Activated CD8-positive, alpha-beta memory T cell treated with anti-CD3 and anti-CD28 coated beads for 1 hour (primary cell): ENCODE measurements at regions not wholly inside any gene's neighbourhood (a gene's known extent, or its start where the extent isn't known, plus 50 kb on each side); places are given as distances from the start of the nearest gene placed in this dataset.
"Not testable (repeated sequence)": the region's sequence is repeated elsewhere in the genome, so short reads cannot be mapped to it uniquely, and the experiment has no call there.

ENCODE experiments used
- DNase-seq, 2 donors: peaks; one replicate each; pipeline ENCODE4 v3.0.0-alpha.2; 2020; ENCODE audit warnings: low read depth in 1 of 2; ENCODE audit errors: extremely low read depth in 1 of 2

- no peak for DNase-seq
Measured at GRCh38 chr3:153369561-153370374, 207.7 kb downstream of the RAP2B start.

- no peak for DNase-seq
Measured at GRCh38 chr3:153370680-153371079, 208.7 kb downstream of the RAP2B start.

GRCh38 chr3:153372326-153372725, 210.3 kb downstream of the RAP2B start:
- DNase-seq = no peak

- DNase-seq = no peak
Measured at GRCh38 chr3:153373606-153374005, 211.6 kb downstream of the RAP2B start.

DNA sequence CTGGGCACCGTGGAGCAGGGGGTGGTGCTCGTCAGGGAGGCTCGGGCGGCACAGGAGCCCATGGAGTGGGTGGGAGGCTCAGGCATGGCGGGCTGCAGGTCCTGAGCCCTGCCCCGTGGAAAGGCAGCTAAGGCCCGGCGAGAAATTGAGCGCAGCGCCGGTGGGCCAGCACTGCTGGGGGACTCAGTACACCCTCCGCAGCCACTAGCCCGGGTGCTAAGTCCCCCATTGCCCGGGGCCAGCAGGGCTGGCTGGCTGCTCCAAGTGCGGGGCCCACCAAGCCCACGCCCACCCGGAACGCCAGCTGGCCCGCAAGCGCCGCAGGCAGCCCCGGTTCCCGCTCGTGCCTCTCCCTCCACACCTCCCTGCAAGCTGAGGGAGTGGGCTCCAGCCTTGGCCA, 216.3 kb downstream of the RAP2B start:
- not testable (repeated sequence) for DNase-seq

DNA sequence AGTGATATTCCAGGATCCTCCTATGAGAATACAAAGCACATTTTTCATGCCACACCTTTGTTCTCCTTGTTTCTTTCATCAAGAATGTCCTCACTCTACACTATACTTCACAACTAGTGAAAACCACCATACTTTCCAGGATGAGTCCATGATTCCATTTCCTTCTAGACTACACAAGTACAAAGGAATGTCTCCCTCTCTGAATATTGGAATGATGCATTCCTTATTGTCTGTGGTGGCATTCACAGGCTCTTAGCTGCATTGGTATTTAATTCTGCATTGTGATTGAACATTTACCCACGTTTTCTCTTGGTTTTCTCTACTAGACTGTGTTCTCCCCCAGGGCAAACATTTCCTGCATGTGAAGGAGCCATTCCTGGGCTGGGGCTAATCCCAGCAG, 217.5 kb downstream of the RAP2B start:
- DNase-seq = no peak

DNA sequence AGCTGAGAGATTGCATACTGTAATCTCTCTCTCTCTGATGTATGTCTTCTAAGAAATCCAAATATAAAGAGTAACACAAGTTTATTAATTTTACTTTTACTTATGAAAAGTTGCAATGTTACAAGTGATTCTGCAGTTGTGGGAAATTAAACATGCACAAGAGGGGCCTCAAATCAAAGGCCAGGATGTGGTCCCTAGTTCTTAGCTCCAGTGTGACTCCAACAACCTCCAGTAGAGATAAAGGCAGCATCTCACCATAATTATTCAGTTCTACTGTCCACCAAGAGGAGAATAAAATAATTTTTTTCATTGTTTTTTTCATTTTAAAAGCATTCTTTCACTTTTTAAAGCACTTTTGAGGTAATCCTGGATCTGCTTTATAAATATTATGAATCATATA, 223.3 kb downstream of the RAP2B start:
- no peak for DNase-seq

GRCh38 chr3:153392363-153392762, 230.3 kb downstream of the RAP2B start:
- no peak for DNase-seq

GRCh38 chr3:153394017-153394416, 232.0 kb downstream of the RAP2B start:
- DNase-seq = no peak

GRCh38 chr3:153396581-153396980, 234.6 kb downstream of the RAP2B start:
- no peak for DNase-seq

GRCh38 chr3:153397794-153398193, 235.8 kb downstream of the RAP2B start:
- DNase-seq = no peak

- no peak for DNase-seq
Measured at GRCh38 chr3:153399636-153400035, 237.6 kb downstream of the RAP2B start.

DNA sequence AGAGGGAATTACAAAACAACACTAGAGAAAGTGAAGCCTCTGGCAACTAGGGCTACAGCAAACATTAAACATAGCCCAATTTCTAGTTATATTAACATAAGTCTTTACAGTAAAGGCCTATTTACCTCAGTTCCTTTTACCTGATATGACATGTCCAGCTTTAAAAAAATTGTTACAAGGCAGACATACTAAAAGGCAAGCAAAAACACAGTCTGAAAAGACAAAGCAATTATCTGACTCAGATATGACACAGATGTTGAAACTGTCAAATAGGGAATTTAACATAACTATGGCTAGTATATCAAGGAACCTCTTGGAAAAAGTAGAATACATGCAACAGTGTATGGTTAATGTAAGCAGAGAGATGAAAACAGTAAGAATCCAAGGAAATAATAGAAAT, 238.6 kb downstream of the RAP2B start:
- DNase-seq = no peak

- no peak for DNase-seq
Measured at GRCh38 chr3:153404157-153404556, 242.1 kb downstream of the RAP2B start.

GRCh38 chr3:153405320-153405719, 243.3 kb downstream of the RAP2B start:
- not testable (repeated sequence) for DNase-seq

DNA sequence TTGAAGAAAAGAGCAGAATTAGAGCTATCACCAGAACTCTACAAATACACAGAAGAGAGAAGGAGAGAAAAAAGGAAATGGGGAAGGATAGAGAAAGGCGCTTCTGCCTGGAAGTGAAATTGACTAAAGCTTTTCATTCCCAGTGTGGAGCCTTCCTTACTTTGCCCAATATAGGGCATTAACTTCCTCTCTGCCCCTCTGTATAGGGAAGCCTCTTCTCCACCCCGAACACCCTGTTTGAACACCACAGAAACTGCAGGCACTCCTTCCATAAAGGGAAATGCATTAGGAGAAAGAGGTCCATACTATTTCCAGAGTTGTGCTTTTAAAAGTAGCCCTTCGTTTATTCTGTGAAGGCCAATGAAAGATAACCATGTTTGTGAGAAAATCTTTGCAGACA, 248.5 kb downstream of the RAP2B start:
- DNase-seq = no peak

GRCh38 chr3:153414982-153415381, 253.0 kb downstream of the RAP2B start:
- DNase-seq = no peak

- no peak for DNase-seq
Measured at GRCh38 chr3:153422314-153422713, 260.3 kb downstream of the RAP2B start.

DNA sequence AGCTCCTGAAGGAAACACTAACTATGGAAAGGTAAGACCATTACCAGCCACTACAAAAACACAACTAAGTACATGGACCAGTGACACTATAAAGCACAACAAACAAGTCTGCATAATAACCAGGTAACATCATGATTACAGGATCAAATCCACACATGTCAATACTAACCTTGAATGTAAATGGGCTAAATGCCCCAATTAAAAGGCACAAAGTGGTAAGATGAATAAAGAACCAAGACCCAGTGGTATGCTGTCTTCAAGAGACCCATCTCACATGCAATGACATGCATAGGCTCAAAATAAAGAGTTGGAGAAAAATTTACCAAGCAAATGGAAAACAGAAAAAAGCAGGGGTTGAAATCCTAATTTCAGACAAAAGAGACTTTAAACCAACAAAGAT, 261.8 kb downstream of the RAP2B start:
- DNase-seq = not testable (repeated sequence)

GRCh38 chr3:153426344-153426743, 264.3 kb downstream of the RAP2B start:
- DNase-seq = no peak

GRCh38 chr3:153426803-153427202, 264.8 kb downstream of the RAP2B start:
- no peak for DNase-seq

DNA sequence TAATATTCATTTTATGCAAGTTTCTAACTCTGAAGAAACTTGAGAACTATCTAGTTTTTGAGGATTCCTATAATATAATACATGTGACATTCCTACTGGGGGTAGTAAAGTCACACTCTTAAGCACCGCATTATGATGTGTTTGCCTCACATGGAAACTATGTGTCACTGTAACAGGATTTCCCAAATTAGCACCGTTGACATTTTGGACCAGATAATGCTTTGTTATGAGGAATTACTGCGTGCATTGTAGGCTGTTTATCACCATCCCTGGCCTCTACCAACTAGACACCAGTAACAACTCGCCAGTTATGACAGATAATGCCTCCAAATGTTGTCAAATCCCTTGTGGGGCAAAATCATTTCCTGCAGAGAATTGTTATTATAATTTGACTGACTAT, 267.8 kb downstream of the RAP2B start:
- no peak for DNase-seq

DNA sequence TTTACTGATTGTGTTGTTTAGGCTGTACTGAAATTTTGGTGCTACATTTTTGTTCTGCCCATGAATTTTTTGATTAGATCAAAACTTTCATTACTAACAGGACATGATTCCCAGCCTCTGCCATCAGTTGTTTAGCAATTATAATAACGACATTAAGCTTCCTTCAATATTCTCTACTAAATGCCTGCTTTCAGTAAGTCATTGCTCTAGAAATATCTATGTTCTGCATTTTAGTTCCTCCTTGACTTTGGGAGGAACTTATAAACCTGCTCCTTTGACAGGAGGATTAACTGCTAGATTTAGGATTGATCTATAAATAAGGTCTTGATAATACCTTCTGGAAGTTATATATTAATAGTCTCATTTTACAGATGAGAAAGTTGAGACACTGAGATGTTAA, 269.1 kb downstream of the RAP2B start:
- no peak for DNase-seq
